ENCODE measurements at regions not wholly inside any gene's neighbourhood (a gene's known extent, or its start where the extent isn't known, plus 50 kb on each side); places are given as distances from the start of the nearest gene placed in this dataset.
"Not testable (repeated sequence)": the region's sequence is repeated elsewhere in the genome, so short reads cannot be mapped to it uniquely, and the experiment has no call there.

DNA sequence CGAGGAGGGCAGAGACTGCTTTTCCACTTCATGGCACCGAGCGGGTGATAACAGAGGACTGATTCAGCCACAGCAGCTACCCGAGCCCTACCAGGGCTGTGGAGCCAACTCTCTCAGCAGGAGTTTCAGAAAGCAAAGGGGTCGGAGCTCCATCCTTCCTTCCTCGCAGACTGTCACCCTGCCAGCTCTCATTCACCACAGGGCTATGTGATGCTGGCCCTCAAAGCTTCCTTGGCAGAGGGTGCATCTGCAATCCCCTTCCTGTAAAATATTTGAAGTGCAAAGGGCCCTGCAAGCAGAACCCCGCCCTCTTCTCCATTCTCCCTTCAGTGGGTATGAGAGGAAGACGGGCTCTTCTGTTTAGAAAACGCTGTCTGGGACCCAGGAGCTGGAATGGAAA lies 105.3 kb upstream of the LYZL2 start:
- Mint-ChIP-seq H3K27ac (peak overlapping the region; percentile 11), H3K36me3 (ENCODE audit: low read depth) (peaks cover 4% of the 10 kb centered on the region), H3K27me3 (ENCODE audit: low read depth) (no peaks in the 10 kb centered on the region), H3K4me1 (ENCODE audit: low read depth) (peaks cover 18% of the 10 kb centered on the region), H3K9me3 (no peaks in the 10 kb centered on the region), H3K4me3 (no peak overlapping the region)

DNA sequence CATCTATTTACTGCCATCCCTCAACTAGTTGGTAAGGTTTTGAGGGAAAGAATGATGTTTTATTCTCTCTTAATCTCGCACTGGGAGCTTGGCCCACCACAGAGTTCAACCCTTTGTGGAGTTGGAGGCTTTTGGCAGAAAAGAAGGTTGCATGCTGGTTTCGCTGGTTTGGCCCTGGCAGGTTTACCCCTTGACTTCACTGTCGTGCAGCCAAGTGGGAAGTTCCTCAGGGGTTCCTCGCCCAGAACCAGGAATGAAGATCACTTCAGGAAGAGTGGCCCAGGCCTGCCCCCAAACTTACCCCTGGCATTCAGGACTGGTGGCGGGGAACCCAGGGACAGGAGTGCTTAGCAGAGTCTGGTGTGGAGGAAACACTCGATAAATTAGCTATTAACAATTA lies 103.1 kb upstream of the LYZL2 start:
- Mint-ChIP-seq H3K9me3 (no peaks in the 10 kb centered on the region), H3K36me3 (ENCODE audit: low read depth) (peaks cover 4% of the 10 kb centered on the region), H3K4me1 (ENCODE audit: low read depth) (peaks cover 18% of the 10 kb centered on the region), H3K27ac (no peak overlapping the region), H3K27me3 (ENCODE audit: low read depth) (no peaks in the 10 kb centered on the region), H3K4me3 (no peak overlapping the region)

DNA sequence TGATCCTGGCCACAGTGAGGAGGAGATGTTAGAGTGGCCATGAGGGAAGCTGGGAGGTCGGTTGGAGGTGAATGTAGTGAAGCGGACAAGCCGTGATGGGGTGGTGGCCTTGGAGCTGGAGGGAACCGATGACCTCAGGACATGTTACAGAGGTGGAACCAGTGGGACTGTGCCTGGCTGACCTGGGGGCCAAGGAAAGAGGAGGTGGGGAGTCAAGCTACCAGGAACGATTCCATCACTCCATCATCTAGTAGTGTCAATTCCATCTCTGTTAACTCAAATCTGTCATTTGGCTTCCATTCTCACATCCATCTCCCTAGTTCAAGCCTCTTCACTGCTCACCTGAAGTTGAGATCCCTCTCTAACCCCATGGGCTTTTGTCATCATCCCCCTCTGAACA lies 102.4 kb upstream of the LYZL2 start:
- Mint-ChIP-seq H3K4me1 (ENCODE audit: low read depth) (peaks cover 16% of the 10 kb centered on the region), H3K27ac (no peak overlapping the region), H3K36me3 (ENCODE audit: low read depth) (peaks cover 4% of the 10 kb centered on the region), H3K4me3 (no peak overlapping the region), H3K27me3 (ENCODE audit: low read depth) (no peaks in the 10 kb centered on the region), H3K9me3 (no peaks in the 10 kb centered on the region)

DNA sequence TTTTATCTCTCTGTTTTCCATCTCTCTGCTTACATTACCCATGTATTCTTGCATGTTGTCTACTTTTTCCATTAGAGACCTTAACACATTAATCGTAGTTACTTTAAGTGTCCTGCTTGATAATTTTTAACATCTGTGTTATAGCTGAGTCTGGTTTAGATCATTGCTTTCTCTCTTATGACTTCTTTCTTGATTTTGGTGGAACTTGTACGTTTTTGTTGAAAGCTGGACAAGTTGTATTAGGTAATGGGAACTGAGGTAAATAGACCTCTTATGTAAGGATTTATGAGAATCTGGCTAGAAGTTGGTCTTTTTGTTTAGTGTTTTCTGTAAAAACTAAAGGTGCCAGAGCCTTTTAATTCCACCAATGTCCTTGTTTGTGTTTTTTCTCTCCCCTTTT lies 100.8 kb upstream of the LYZL2 start:
- Mint-ChIP-seq H3K36me3 (ENCODE audit: low read depth) (peaks cover 4% of the 10 kb centered on the region), H3K4me1 (ENCODE audit: low read depth) (peaks cover 13% of the 10 kb centered on the region), H3K27ac (no peak overlapping the region), H3K27me3 (ENCODE audit: low read depth) (no peaks in the 10 kb centered on the region), H3K4me3 (no peak overlapping the region), H3K9me3 (no peaks in the 10 kb centered on the region)

DNA sequence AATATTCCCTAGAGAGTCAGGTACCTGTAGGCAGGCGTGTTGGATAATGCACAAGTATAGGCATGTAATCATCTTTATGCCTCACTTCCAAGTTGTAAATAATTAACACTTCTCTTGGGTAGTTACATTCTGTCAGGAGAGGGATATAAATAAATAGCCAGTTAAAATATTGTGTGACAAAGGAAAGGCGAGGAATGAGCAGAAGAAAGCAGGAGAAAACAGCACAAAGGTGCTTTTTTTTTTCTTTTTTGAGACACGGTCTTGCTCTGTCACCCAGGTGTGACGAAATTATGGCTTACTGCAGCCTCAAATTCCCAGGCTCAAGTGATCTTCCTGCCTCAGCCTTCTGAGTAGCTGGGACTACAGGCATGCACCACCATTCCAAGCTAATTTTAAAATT lies 99.2 kb upstream of the LYZL2 start:
- H3K4me1 Mint-ChIP-seq (ENCODE audit: low read depth), result peaks cover 6% of the 10 kb centered on the region
- H3K36me3 Mint-ChIP-seq (ENCODE audit: low read depth), result peaks cover 4% of the 10 kb centered on the region
- no peaks in the 10 kb centered on the region for H3K27me3 Mint-ChIP-seq (ENCODE audit: low read depth)
- no peak overlapping the region for H3K4me3 Mint-ChIP-seq
- H3K27ac Mint-ChIP-seq, result no peak overlapping the region
- no peaks in the 10 kb centered on the region for H3K9me3 Mint-ChIP-seq

DNA sequence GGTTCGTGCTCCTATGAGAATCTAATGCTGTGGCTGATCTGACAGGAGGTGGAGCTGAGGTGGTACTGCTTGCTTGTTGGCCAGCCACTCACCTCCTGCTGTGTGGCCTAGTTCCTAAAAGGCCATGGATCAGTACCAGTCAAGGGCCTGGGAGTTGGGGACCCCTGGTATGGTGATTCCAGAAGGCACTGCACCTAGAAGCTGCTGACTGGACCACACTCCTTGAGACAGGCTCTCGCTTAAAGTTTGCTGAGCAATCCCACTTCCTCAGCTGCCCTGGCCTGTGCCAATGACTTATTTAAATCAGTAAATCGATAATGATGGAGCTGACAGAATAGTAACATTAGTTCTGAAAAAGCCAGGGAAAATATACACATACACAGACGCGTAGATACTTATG lies 98.6 kb upstream of the LYZL2 start:
- no peaks in the 10 kb centered on the region for H3K27me3 Mint-ChIP-seq (ENCODE audit: low read depth)
- peaks cover 6% of the 10 kb centered on the region for H3K4me1 Mint-ChIP-seq (ENCODE audit: low read depth)
- no peak overlapping the region for H3K27ac Mint-ChIP-seq
- H3K4me3 Mint-ChIP-seq, result no peak overlapping the region
- H3K9me3 Mint-ChIP-seq, result no peaks in the 10 kb centered on the region
- H3K36me3 Mint-ChIP-seq (ENCODE audit: low read depth), result peaks cover 4% of the 10 kb centered on the region

DNA sequence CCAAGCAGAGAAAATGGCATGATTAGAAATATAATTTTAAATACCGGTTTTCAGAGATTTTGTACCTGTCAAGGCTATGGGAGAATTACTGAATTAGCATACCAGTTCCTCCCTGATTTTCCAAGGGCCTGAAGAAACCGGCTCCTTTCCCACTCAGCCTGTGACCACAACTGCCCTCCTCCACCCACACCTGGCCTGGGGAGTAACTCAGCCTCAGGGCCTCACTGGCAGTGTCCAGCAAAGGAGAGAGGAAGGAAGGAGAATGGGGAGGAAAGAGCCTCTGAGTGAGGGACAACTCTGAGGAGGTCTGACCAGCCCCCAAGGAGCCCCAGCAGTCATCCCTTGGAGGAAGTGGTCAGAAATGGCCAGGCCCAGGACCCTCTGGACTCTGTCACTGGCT lies 98.0 kb upstream of the LYZL2 start:
- H3K4me1 Mint-ChIP-seq (ENCODE audit: low read depth), result peaks cover 6% of the 10 kb centered on the region
- H3K36me3 Mint-ChIP-seq (ENCODE audit: low read depth), result peaks cover 4% of the 10 kb centered on the region
- H3K27me3 Mint-ChIP-seq (ENCODE audit: low read depth), result no peaks in the 10 kb centered on the region
- no peak overlapping the region for H3K4me3 Mint-ChIP-seq
- H3K27ac Mint-ChIP-seq, result no peak overlapping the region
- no peaks in the 10 kb centered on the region for H3K9me3 Mint-ChIP-seq

DNA sequence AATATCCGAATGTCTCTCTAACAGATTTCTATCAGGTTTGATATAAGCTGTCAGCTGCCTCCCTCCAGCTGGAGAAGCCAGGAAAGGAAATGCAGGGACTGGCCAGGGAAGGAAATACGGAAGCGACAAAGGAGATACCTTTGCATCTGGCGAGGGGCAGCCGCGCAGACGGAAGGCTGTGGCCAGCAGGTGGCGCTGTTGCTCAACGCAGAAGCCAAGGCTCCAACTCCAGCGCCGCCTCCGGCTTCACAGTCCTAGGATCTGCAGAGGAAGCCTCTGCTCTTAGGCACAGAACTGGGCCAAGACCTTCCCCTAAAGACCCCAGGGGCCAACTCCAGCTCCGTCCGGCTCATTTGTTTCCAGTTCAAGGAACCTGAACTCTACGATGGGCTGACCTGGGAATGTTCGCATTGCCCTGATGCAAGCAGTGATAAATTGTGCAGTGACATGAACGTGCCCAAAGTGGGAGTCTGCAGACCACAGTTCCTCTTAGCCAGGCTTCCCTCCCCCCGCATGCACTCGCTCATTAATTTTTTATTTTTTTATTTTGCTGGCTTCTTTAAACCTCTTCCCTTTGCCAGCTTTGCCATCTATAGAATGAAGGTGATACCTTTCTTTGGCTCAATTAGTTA lies 97.3 kb upstream of the LYZL2 start:
- peak overlapping the region; percentile 53 for H3K27ac Mint-ChIP-seq
- not testable (repeated sequence) for H3K27me3 Mint-ChIP-seq (ENCODE audit: low read depth); H3K36me3 Mint-ChIP-seq (ENCODE audit: low read depth); H3K4me1 Mint-ChIP-seq (ENCODE audit: low read depth); H3K9me3 Mint-ChIP-seq; H3K4me3 Mint-ChIP-seq

DNA sequence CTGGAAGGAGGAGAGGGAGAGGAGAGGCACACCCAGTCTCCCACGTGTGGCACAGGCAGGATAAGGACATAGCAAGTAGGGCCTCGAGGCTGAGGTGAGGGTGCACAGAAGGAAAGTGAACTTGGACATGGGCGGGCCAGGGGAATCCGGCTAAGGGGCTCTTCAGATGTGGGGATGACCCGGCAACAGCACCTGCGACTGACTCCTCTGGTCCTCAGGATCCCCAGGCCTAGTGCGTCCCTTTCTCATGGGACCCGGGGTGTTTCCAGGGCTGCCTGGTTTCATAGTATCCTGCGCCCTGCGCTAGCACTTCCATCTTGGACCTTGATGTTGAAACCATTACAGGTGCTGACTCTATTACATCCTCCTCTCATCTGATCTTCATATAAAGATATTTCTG lies 96.1 kb upstream of the LYZL2 start:
- H3K9me3 Mint-ChIP-seq, result no peaks in the 10 kb centered on the region
- peaks cover 8% of the 10 kb centered on the region for H3K4me1 Mint-ChIP-seq (ENCODE audit: low read depth)
- no peaks in the 10 kb centered on the region for H3K36me3 Mint-ChIP-seq (ENCODE audit: low read depth)
- no peak overlapping the region for H3K4me3 Mint-ChIP-seq
- no peaks in the 10 kb centered on the region for H3K27me3 Mint-ChIP-seq (ENCODE audit: low read depth)
- no peak overlapping the region for H3K27ac Mint-ChIP-seq

DNA sequence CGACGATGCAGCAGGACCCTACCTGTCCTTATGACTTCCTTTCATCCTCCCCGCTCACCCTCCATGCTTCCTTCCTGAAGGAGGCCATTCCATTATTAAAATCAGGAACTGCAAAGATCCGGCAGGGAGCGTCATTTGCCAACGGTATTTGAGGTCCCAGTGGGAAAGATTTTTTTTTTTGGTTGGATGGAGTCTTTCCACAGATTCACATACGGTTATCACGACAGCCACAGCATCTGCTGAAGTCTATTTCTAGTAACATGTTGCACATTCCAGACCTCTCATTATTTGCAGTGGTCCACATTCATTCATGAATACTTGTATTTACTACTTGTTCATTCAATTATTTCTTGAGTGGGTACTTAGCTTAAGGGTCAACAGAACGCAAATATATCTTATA lies 94.7 kb upstream of the LYZL2 start:
- Mint-ChIP-seq H3K4me1 (ENCODE audit: low read depth) (peaks cover 8% of the 10 kb centered on the region), H3K27ac (no peak overlapping the region), H3K9me3 (no peaks in the 10 kb centered on the region), H3K27me3 (ENCODE audit: low read depth) (no peaks in the 10 kb centered on the region), H3K36me3 (ENCODE audit: low read depth) (no peaks in the 10 kb centered on the region), H3K4me3 (no peak overlapping the region)

DNA sequence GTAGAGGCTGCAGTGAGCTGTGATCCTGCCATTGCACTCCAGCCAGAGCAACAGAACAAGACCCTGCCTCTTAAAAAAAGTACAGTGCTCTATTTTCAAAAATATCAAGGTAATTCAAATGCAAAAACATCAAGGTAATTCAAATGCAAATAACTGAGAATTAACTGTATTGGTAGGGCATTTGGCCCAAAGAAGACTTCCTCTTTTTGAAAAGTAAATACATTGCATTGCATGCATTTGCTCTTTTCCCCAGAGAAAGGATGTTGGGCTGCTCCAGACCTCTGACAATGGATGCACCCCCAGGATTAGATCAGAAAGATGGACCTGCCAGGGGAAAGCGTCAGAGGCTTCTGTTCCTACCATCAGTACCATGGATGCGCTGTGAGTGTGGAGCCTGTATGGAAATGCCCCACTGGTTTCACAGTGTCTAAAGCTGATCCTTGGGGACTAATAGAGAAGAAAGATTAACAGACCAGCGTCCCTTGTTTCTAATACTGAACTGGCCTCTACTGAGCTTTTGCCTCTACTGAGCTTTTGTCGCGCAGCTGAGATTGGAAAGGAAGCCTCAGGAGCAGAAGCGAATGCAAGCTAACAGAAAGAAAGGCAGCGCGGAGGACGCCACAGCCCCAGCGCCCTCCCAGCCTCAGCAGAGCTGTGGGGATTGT lies 93.5 kb upstream of the LYZL2 start:
- no peaks in the 10 kb centered on the region for H3K9me3 Mint-ChIP-seq
- peaks cover 4% of the 10 kb centered on the region for H3K27me3 Mint-ChIP-seq (ENCODE audit: low read depth)
- no peak overlapping the region for H3K27ac Mint-ChIP-seq
- no peaks in the 10 kb centered on the region for H3K36me3 Mint-ChIP-seq (ENCODE audit: low read depth)
- H3K4me3 Mint-ChIP-seq, result no peak overlapping the region
- H3K4me1 Mint-ChIP-seq (ENCODE audit: low read depth), result peaks cover 12% of the 10 kb centered on the region

DNA sequence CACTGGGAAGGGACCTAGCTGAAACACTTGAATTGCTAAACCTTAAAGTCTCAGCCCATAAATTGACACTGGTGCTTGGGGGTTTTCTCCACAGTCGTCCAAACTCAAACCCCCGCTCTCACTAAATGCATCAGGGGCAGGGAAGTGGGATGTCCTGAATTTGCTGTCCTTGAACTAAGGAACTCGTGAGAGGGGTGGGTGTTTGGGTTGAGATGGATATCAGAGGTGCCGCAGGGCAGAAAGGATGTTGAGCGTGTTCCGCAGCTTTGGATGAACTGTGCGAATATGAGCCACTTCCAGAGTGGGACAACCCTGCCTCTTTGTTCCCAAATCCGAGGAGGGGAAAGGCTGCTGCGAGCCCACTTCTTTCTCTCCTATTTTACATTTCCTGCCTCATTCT lies 90.3 kb upstream of the LYZL2 start:
- Mint-ChIP-seq H3K27ac (no peak overlapping the region), H3K4me3 (no peak overlapping the region), H3K4me1 (ENCODE audit: low read depth) (peaks cover 6% of the 10 kb centered on the region)

DNA sequence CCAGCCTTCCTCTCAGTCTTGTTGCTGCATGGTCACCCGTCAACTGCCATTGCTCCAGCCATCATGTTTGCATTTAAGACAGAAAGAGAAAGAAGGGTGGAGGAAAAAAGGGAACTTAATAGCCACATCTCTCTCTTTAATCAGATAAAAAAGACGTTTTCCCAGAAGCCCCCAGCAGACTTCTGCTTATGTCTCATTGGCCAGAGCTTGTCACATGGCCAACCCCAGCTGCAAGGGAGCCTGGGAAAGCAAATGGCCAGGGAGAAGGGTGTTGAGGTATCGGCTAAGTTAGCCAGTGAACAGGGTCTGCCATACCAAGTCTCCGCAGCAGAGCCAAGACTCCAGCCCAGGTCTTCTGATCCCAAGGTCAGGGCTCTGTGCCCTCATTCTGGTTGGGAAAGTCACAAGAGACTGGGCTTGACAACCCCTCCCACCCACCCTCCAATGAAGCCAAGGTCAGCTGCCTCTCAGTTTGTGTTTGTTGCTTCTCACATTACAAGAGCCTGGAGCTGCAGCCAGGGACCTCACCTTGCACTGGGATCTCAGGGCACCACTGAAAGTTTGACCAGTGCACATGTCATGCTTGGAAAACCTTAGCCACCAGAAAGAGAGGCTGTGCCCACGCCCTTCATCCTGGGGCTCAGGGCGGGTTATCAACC lies 80.3 kb upstream of the LYZL2 start:
- Mint-ChIP-seq H3K27ac (no peak overlapping the region), H3K9me3 (peaks cover 28% of the 10 kb centered on the region), H3K27me3 (ENCODE audit: low read depth) (no peaks in the 10 kb centered on the region)

More for the DNA sequence above, 90.3 kb upstream of the LYZL2 start:
- no peaks in the 10 kb centered on the region for H3K36me3 Mint-ChIP-seq (ENCODE audit: low read depth)
- H3K9me3 Mint-ChIP-seq, result peaks cover under 1% of the 10 kb centered on the region
- peaks cover 4% of the 10 kb centered on the region for H3K27me3 Mint-ChIP-seq (ENCODE audit: low read depth)

DNA sequence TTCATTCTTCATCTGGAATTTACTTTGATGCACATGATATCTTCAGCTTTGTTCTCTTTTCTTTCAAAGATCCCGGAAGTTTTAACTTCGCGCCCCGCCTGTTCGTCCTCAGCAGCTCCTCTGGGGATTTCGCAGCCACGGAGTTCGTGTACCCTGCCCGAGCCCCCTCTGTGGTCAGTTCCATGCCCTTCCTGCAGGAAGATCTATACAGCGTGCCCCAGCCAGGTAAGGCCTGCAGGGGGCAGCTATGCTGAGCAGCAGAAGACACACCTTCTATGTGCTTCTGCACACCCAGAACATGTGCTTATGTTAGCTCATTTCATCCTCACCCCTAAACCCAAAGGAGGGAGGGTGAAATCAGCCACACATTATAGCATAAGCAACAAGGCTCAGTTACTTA lies 79.7 kb upstream of the LYZL2 start:
- H3K4me3 Mint-ChIP-seq, result no peak overlapping the region
- no peak overlapping the region for H3K27ac Mint-ChIP-seq

More for the DNA sequence above, 80.3 kb upstream of the LYZL2 start:
- peaks cover 22% of the 10 kb centered on the region for H3K4me1 Mint-ChIP-seq (ENCODE audit: low read depth)
- H3K36me3 Mint-ChIP-seq (ENCODE audit: low read depth), result peaks cover 19% of the 10 kb centered on the region
- H3K4me3 Mint-ChIP-seq, result no peak overlapping the region

DNA sequence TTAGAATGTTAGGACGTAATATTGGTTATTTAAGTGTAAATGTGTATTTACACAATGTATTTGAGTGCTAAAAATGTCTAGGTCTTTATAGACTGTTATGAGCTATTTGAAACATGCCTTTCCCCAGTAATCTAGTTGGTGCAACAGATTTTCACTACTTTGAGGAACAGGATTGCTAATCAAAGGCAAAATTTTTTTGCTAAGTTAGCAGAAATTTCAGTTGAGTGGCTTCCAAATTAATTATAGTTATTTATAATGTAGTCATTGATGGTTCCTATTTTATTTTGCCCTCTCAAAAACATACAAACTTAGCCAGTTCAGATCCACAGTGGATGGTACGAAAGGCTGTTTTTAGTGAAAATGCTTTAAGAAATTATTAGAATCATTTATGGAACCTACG lies 78.7 kb upstream of the LYZL2 start:
- Mint-ChIP-seq H3K27ac (no peak overlapping the region), H3K27me3 (ENCODE audit: low read depth) (no peaks in the 10 kb centered on the region), H3K4me1 (ENCODE audit: low read depth) (peaks cover 35% of the 10 kb centered on the region), H3K4me3 (no peak overlapping the region), H3K36me3 (ENCODE audit: low read depth) (peaks cover 6% of the 10 kb centered on the region), H3K9me3 (peaks cover 12% of the 10 kb centered on the region)

More for the DNA sequence above, 79.7 kb upstream of the LYZL2 start:
- H3K27me3 Mint-ChIP-seq (ENCODE audit: low read depth), result no peaks in the 10 kb centered on the region
- H3K9me3 Mint-ChIP-seq, result peaks cover 22% of the 10 kb centered on the region
- H3K36me3 Mint-ChIP-seq (ENCODE audit: low read depth), result peaks cover 15% of the 10 kb centered on the region
- H3K4me1 Mint-ChIP-seq (ENCODE audit: low read depth), result peaks cover 28% of the 10 kb centered on the region

All from T-helper 1 cell treated with Interleukin-12 subunit alpha and Interleukin-12 subunit beta and Interleukin-4 antibody, amounts not matched to agents 30 μg/mL and 1 μg/mL, for 36 hours (primary cell).